Coronary artery (tissue), 2 donors: ENCODE measurements at regions not wholly inside any gene's neighbourhood (a gene's known extent, or its start where the extent isn't known, plus 50 kb on each side); places are given as distances from the start of the nearest gene placed in this dataset.

Experiments
- DNase-seq: peaks from one replicate; pipeline ENCODE4 v3.0.0-alpha.2; 2017; ENCODE audit warnings: low spot score
- H3K27ac ChIP-seq, 2 donors: fragments of 200-600 bp; sonication (generic); one replicate each; pipeline ENCODE4 v1.5.1; 2016 to 2019
- H3K4me3 ChIP-seq: fragments of 200-600 bp; sonication (generic); 2 replicates; pipeline ENCODE4 v1.5.1; 2016; ENCODE audit warnings: mild to moderate bottlenecking, moderate library complexity
- TF ChIP-seq, protein P1 (sequence below): fragments of 200-600 bp; sonication (generic); IDR thresholded peaks from one replicate; pipeline ENCODE4 v1.5.1; 2019; ENCODE audit warnings: antibody characterized with exemption

DNA sequence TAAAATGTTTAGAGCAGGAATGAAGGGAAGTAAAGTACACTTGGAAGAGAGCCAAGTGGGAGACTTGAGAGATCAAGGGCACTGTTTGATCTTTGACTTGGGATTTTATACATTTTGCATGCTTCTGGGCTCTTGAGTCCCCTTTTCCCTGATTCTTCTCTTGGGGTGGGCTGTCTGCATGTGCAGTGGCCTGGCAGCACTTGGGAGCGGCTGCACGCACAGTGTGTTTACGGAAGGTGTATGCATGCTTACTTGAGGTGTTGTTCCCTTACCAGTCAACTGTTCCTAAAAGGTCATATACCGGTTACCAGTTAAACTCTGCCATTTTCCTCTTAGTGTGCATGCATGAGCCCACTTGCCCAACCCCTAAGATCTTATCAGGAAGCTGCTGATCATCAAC is 377.7 kb downstream of the CYLC2 start:
- TF ChIP-seq, protein P1, sequence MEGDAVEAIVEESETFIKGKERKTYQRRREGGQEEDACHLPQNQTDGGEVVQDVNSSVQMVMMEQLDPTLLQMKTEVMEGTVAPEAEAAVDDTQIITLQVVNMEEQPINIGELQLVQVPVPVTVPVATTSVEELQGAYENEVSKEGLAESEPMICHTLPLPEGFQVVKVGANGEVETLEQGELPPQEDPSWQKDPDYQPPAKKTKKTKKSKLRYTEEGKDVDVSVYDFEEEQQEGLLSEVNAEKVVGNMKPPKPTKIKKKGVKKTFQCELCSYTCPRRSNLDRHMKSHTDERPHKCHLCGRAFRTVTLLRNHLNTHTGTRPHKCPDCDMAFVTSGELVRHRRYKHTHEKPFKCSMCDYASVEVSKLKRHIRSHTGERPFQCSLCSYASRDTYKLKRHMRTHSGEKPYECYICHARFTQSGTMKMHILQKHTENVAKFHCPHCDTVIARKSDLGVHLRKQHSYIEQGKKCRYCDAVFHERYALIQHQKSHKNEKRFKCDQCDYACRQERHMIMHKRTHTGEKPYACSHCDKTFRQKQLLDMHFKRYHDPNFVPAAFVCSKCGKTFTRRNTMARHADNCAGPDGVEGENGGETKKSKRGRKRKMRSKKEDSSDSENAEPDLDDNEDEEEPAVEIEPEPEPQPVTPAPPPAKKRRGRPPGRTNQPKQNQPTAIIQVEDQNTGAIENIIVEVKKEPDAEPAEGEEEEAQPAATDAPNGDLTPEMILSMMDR = no peak
- H3K27ac ChIP-seq = no peak overlapping the region
- no peak for DNase-seq

DNA sequence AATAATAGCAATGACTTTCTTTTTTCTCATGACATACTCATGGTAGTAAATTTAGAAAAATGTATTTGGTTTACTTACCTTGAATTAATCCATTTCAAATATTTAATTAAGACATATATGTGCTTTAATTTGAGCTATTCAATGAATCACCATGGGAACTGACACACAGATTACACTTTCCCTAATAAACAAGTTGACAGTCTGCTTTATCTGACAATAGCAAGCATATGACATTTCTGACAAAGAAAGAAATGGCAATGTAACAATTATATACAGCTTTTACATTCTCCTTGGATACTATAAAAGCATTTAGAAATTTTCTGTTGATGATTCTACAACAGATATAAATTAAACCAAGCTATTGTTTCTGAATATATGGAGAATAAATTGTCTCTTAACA is 382.5 kb downstream of the CYLC2 start:
- no peak for DNase-seq

More for the DNA sequence above, 377.7 kb downstream of the CYLC2 start:
- H3K4me3 ChIP-seq = no peak overlapping the region

DNA sequence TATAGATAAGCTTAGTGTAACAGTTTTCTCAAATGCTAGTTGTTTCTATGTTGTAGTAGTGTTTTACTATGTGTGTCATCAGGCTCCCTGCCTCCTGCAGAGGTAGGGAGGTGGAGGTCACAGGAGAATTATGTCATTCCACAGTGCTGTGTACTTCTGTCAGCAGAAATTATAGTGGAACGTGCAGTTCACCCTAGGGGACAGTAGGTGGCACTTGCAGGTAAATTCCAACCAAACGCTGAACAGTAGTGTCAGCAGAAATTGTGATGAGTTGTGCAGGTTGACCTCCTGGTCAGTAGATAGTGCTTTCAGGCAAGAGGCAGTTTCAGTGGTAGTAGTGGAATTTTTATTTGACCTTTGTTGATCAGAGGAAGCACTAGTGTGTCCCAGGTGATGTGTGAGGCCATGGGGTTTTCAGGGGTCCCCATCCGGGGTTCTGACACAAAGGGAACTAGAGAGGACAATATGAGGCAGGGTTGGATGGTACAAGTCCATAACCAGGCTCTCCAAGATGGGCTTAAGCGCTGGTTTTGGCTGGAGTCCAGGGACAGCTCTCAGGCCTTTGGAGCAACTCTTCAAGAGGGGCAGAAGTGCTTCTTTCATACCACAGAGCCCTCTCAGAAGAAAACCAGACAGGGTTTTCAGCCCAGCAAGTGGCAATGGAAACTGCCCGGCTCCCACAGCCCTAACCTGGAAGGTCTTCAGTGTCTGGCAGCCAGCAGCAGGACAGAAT is 402.9 kb downstream of the CYLC2 start:
- Histone ChIP-seq H3K4me3 (no peak overlapping the region), H3K27ac (no peak overlapping the region)
- TF ChIP-seq, protein P1 = no peak
- DNase-seq = no peak

More for the DNA sequence above, 382.5 kb downstream of the CYLC2 start:
- H3K4me3 ChIP-seq = no peak overlapping the region
- H3K27ac ChIP-seq = no peak overlapping the region
- TF ChIP-seq, protein P1 = no peak

DNA sequence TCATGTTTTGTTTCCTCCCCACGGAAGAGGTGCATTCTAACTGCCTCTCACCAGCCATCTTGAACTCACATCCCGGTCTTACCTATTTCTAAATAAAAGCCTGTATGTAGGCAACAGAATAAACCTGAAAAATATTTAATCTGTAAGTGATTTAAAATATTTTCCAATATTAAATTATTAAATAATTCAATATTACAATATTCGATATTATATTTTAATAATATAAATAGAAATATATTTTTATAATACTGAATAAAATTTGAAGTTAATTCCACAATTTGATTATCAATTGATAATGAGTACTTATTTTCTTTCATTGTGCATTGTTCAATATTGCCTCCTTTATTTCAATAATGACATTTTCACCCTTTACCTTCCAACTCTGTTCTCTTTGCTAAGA is 404.4 kb downstream of the CYLC2 start:
- TF ChIP-seq, protein P1 = no peak
- Histone ChIP-seq H3K4me3 (no peak overlapping the region), H3K27ac (no peak overlapping the region)
- DNase-seq = no peak

DNA sequence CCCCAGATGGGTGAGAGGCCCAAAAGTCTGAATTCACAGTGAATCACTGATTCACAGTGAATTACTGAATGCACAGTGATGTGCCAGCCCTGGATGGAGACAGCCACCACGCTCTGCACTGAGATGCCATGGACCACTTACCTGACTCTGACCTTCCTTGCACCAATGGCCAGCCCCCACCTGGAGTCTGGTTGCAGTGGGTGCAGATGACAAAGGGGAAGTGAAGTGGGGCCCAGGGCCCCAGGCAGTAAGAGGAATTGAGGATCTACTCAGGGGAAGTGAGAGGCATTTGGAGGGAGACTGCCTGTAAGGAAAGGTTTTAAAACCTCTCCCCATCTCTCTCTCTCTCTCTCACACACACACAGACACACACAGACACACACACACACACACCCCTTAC is 412.1 kb downstream of the CYLC2 start:
- TF ChIP-seq, protein P1 = no peak
- no peak for DNase-seq
- Histone ChIP-seq H3K4me3 (no peak overlapping the region), H3K27ac (no peak overlapping the region)

DNA sequence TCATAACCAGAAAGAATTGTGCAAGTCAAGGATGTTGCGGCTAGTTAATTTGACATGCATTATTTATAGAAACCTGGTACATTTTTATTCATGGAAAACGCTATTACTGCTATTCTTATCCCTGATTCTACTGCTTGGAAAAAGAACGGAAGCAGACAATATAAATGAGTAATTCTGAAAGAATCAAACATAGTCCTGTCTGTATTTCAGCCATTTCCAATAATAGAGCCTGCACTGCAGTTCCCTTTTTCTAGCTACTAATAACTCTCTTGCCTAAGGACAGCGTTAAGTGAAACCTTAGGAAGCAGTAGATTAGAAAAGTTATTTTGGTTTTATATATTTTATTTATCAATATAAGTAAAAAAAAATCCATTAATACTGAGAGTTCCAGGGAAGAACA is 414.9 kb downstream of the CYLC2 start:
- TF ChIP-seq, protein P1 = no peak
- H3K27ac ChIP-seq = no peak overlapping the region
- H3K4me3 ChIP-seq = no peak overlapping the region
- DNase-seq = no peak

DNA sequence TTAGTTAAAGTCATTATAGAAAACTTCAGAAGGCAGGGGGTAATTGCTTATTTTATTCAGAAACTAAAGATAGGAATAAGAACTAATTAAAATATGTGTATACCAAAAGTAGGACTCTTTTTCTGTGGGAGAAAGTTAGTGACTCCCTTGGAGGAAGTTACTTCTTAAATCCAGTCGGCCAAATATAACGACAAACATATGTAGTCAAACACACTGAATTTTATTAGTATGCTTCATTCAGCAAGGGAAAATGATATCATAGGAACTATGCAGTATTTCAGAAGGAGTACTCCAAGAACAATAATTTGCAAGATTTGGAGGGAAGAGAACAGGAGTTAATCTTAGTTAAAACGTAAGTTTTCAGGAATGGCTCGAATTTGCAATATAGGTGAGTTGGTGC is 432.6 kb downstream of the CYLC2 start:
- H3K4me3 ChIP-seq = no peak overlapping the region
- TF ChIP-seq, protein P1 = no peak
- no peak for DNase-seq
- no peak overlapping the region for H3K27ac ChIP-seq
